Activated B cell treated with CpG ODN at 0.5 μM for 24 hours (primary cell): ENCODE measurements at regions not wholly inside any gene's neighbourhood (a gene's known extent, or its start where the extent isn't known, plus 50 kb on each side); places are given as distances from the start of the nearest gene placed in this dataset.

Source experiments
- ATAC-seq: fragments of 200-7000 bp; cut with Tn5 transposase; one replicate; pipeline ENCODE4 v1.10.0; 2021; ENCODE audit warnings: low read depth, mild to moderate bottlenecking, moderate library complexity
- CTCF ChIA-PET: fragments of 350-600 bp; sonication (Branson Sonifier 250); formaldehyde crosslinking; loops from one replicate; lab custom pipeline; 2021; ENCODE audit warnings: antibody characterized with exemption; lab: Charles Lee
- POLR2A ChIA-PET: fragments of 350-600 bp; sonication (Branson Sonifier 250); formaldehyde crosslinking; loops from one replicate; lab custom pipeline; 2021; ENCODE audit warnings: antibody characterized with exemption; lab: Charles Lee
- DNase-seq: peaks from one replicate; pipeline ENCODE4 v3.0.0; 2022
- H3K27ac Mint-ChIP-seq: one replicate; pipeline ENCODE4 v1.8.0; 2020; ENCODE audit warnings: mixed read lengths
- H3K27me3 Mint-ChIP-seq: one replicate; pipeline ENCODE4 v1.8.0; 2021; ENCODE audit warnings: mixed read lengths
- H3K36me3 Mint-ChIP-seq: one replicate; pipeline ENCODE4 v1.8.0; 2021; ENCODE audit warnings: low read depth, mixed read lengths
- H3K4me1 Mint-ChIP-seq: one replicate; pipeline ENCODE4 v1.8.0; 2021; ENCODE audit warnings: mixed read lengths
- H3K4me3 Mint-ChIP-seq: one replicate; pipeline ENCODE4 v1.8.0; 2020; ENCODE audit warnings: mild to moderate bottlenecking, mixed read lengths
- H3K9me3 Mint-ChIP-seq: one replicate; pipeline ENCODE4 v1.8.0; 2020; ENCODE audit warnings: mixed read lengths
- CTCF ChIP-seq: fragments of 200-600 bp; IDR thresholded peaks from one replicate; pipeline ENCODE4 v1.8.0; 2022; ENCODE audit warnings: antibody characterized with exemption, mild to moderate bottlenecking
- intact Hi-C: fragments of 100-400 bp; cut with micrococcal nuclease; formaldehyde crosslinking; loops from one replicate; pipeline ENCODE4 v1.15.1; 2024

GRCh38 chr1:58989845-58990244, 206.0 kb upstream of the JUN start:
- no peaks in the 10 kb centered on the region for H3K27me3 Mint-ChIP-seq
- intact Hi-C loops: no loop called here
- H3K9me3 Mint-ChIP-seq: no peaks in the 10 kb centered on the region
- no peaks in the 10 kb centered on the region for H3K36me3 Mint-ChIP-seq
- H3K4me1 Mint-ChIP-seq: peaks cover 34% of the 10 kb centered on the region
- CTCF ChIA-PET: no interaction called here
- DNase-seq: no peak
- TF ChIP-seq CTCF: no peak
- no peak overlapping the region for H3K27ac Mint-ChIP-seq
- ATAC-seq: no peak
- POLR2A ChIA-PET: no interaction called here
- H3K4me3 Mint-ChIP-seq: no peak overlapping the region

- ChIA-PET POLR2A (interaction anchor here (0.5 kb wide), 1 partner anchor 598 kb away, joined by 11 read pairs; no protein-coding TSS in a partner anchor), CTCF (interaction anchor here (1.4 kb wide), 1 partner anchor 52 kb away, joined by 3 read pairs; no protein-coding TSS in a partner anchor)
- H3K4me1 Mint-ChIP-seq: peaks cover 34% of the 10 kb centered on the region
- no peaks in the 10 kb centered on the region for H3K9me3 Mint-ChIP-seq
- no peak for DNase-seq
- H3K36me3 Mint-ChIP-seq: no peaks in the 10 kb centered on the region
- no peak for TF ChIP-seq CTCF
- peak overlapping the region; percentile 13 for H3K4me3 Mint-ChIP-seq
- no peak for ATAC-seq
- intact Hi-C loops: no loop called here
- no peaks in the 10 kb centered on the region for H3K27me3 Mint-ChIP-seq
- no peak overlapping the region for H3K27ac Mint-ChIP-seq
Observed at GRCh38 chr1:58991305-58991704, 207.5 kb upstream of the JUN start.

- ChIA-PET POLR2A (no interaction called here), CTCF (interaction anchor here (1.4 kb wide), 1 partner anchor 51 kb away, joined by 3 read pairs; no protein-coding TSS in a partner anchor)
- DNase-seq: no peak
- no peaks in the 10 kb centered on the region for H3K36me3 Mint-ChIP-seq
- peaks cover 27% of the 10 kb centered on the region for H3K4me1 Mint-ChIP-seq
- no peaks in the 10 kb centered on the region for H3K9me3 Mint-ChIP-seq
- ATAC-seq: no peak
- no peak overlapping the region for H3K27ac Mint-ChIP-seq
- no peaks in the 10 kb centered on the region for H3K27me3 Mint-ChIP-seq
- TF ChIP-seq CTCF: no peak
- H3K4me3 Mint-ChIP-seq: no peak overlapping the region
- intact Hi-C loops: no loop called here
Observed at GRCh38 chr1:58992643-58993042, 208.8 kb upstream of the JUN start.

GRCh38 chr1:58993403-58993802, 209.6 kb upstream of the JUN start:
- Mint-ChIP-seq H3K4me1 (peaks cover 20% of the 10 kb centered on the region), H3K4me3 (no peak overlapping the region), H3K27me3 (no peaks in the 10 kb centered on the region), H3K27ac (no peak overlapping the region), H3K9me3 (no peaks in the 10 kb centered on the region), H3K36me3 (no peaks in the 10 kb centered on the region)
- TF ChIP-seq CTCF: no peak
- POLR2A ChIA-PET: no interaction called here
- ATAC-seq (no peak), DNase-seq (no peak)
- intact Hi-C loops: no loop called here
- CTCF ChIA-PET: no interaction called here

- peaks cover 25% of the 10 kb centered on the region for H3K4me1 Mint-ChIP-seq
- no peaks in the 10 kb centered on the region for H3K9me3 Mint-ChIP-seq
- no peak for TF ChIP-seq CTCF
- no peak overlapping the region for H3K4me3 Mint-ChIP-seq
- ATAC-seq (no peak), DNase-seq (no peak)
- CTCF ChIA-PET: no interaction called here
- no peaks in the 10 kb centered on the region for H3K36me3 Mint-ChIP-seq
- intact Hi-C loops: no loop called here
- H3K27me3 Mint-ChIP-seq: no peaks in the 10 kb centered on the region
- H3K27ac Mint-ChIP-seq: no peak overlapping the region
- POLR2A ChIA-PET: no interaction called here
Observed at GRCh38 chr1:58994664-58995063, 210.8 kb upstream of the JUN start.
